SH-SY5Y (cell line): ENCODE measurements at regions not wholly inside any gene's neighbourhood (a gene's known extent, or its start where the extent isn't known, plus 50 kb on each side); places are given as distances from the start of the nearest gene placed in this dataset.

ENCODE experiments used
- GATA2 ChIP-seq: IDR thresholded peaks from 2 replicates; pipeline ENCODE4 v1.6.1; 2011; ENCODE audit warnings: mild to moderate bottlenecking, low read depth, low read length
- GATA3 ChIP-seq: IDR thresholded peaks from 2 replicates; pipeline ENCODE4 v1.6.1; 2011; ENCODE audit warnings: low read depth, mild to moderate bottlenecking, low read length, moderate library complexity

DNA sequence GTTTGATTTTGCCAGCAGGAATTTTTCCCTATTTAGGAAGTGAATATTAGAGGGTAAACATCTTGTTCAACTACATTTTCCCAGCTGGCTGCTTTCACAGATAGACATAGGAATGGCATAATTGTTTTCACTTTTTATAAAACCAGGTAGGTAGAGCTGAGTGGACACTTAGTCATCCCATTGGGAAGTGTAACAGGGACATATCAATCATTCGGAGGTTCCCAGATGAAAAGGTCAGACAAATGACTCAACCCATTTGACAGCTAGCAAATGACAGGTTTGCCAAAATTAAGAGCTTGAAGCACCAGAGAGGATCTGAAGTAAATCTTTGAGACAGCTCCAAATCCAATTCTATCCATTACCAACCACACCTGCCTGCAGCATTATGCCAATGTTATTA lies 205.3 kb downstream of the SLC39A8 start:
- TF ChIP-seq GATA2 (no peak), GATA3 (no peak)

DNA sequence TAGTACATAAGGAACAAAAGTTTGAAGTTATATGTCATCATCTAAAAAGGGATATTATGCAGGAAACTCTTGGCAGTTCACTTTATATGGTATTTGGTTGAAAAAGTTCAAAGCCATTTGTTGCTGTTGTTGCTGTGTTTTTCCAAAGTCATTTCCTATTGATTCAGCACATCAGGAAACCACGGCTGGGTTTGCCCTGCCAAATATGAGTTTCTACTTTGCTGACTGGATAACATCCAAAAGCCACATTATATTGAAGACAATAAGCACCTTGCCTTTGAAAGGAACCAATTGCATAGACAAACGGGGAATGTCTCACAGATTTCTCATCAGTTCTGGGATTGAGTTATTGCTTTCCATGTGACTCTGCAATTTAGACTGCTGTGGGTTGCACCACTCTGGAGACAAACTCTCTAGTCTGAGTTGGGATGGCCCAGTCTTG lies 206.1 kb downstream of the SLC39A8 start:
- no peak for TF ChIP-seq GATA2
- TF ChIP-seq GATA3 = no peak

DNA sequence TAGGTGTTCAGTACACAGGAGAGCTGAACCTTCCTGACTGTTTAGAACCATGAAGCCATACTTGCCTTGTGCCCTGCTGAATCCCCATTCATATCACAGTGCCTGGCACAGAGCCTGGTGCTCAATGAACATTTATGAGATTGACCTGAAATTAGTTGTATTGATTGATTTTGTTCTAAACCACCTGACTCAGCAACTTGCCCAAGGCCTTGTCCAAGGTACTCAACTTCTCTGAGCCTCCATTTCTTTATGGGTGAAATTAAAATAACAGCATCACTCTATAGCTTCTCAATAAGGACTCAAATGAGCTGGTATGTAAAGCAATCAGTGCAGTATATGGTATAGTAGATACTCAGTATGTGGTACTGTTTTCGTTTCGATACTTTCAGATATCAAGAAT lies 208.1 kb downstream of the SLC39A8 start:
- no peak for TF ChIP-seq GATA3
- TF ChIP-seq GATA2 = no peak

DNA sequence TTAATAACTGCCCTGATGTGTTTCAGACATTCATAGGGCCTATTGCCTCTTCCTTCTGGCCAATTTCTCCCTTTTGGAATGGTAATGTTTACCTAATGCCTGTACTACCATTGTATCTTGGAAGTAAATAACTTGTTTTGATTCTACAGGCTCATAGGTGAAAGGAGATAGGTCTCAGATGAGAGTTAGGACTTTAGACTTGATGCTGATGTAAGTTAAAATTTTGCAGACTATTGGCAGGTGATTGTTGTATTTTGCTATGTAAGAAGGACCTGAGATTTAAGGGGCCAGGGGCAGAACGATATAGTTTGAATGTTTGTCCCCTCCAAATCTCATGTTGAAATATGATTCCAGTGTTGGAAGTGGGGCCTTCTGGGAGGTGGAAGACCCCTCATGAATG lies 215.5 kb downstream of the SLC39A8 start:
- TF ChIP-seq GATA2 (no peak), GATA3 (no peak)
